ENCODE measurements at regions not wholly inside any gene's neighbourhood (a gene's known extent, or its start where the extent isn't known, plus 50 kb on each side); places are given as distances from the start of the nearest gene placed in this dataset.

- H3K4ac ChIP-seq (replicated peaks; ENCODE audit: insufficient read length, low read depth, low read length): no peak overlapping the region
- TF ChIP-seq USF2 (IDR thresholded peaks at IDR 0.05; ENCODE audit: low read length) (no peak), CBX8 (IDR thresholded peaks at IDR 0.05; ENCODE audit: borderline replicate concordance, low read depth, low read length) (no peak), TBP (IDR thresholded peaks at IDR 0.05; ENCODE audit: low read depth, low read length) (no peak), SP2 (IDR thresholded peaks at IDR 0.05; ENCODE audit: low read length) (no peak), MAX (IDR thresholded peaks at IDR 0.05) (no peak), HDAC6 (IDR thresholded peaks at IDR 0.05; ENCODE audit: low read depth, low read length) (no peak), SP1 (IDR thresholded peaks at IDR 0.05; ENCODE audit: low read depth, low read length) (no peak), SIRT6 (IDR thresholded peaks at IDR 0.05; ENCODE audit: low read length) (no peak), MAFK (IDR thresholded peaks at IDR 0.05; ENCODE audit: low read depth, low read length) (no peak), CTBP2 (IDR thresholded peaks at IDR 0.05; ENCODE audit: borderline replicate concordance, insufficient read depth, insufficient read length, low read length) (no peak)
- no peak overlapping the region for H2BK120ac ChIP-seq (replicated peaks; ENCODE audit: low read depth, low read length)
- H3K79me1 ChIP-seq (ENCODE audit: low read depth, low read length): no peaks in the 10 kb centered on the region
- H3K18ac ChIP-seq (ENCODE audit: extremely low read depth, low read length): no peak overlapping the region
- H3K23ac ChIP-seq (ENCODE audit: insufficient read length): no peak overlapping the region
- no peak overlapping the region for H2AFZ ChIP-seq (ENCODE audit: low read length)
- no peaks in the 10 kb centered on the region for H3K79me2 ChIP-seq (ENCODE audit: control insufficient read depth in 1 of 2, insufficient read depth in 2 of 2, low read length in 2 of 2)
- no peak overlapping the region for H3K56ac ChIP-seq (replicated peaks; ENCODE audit: insufficient read length, low read depth, low read length)
- no peak overlapping the region for H3K4me3 ChIP-seq (ENCODE audit: extremely low read depth in 1 of 4, insufficient read depth in 2 of 4, low read depth in 3 of 4, low read length in 4 of 4)
- H3K9ac ChIP-seq (replicated peaks in 1 of 4; ENCODE audit: extremely low read depth in 1 of 4, low read depth in 3 of 4, low read length in 3 of 4): no peak overlapping the region
- no peak overlapping the region for H2AK5ac ChIP-seq (ENCODE audit: low read depth, low read length)
- H2BK15ac ChIP-seq (ENCODE audit: low read length): no peak overlapping the region
- no peaks in the 10 kb centered on the region for H3K9me3 ChIP-seq (ENCODE audit: insufficient read depth in 2 of 2, low read depth in 1 of 2, low read length in 1 of 2)
- no peak overlapping the region for H2BK20ac ChIP-seq (ENCODE audit: low read length)
- ChIA-PET POLR2A (ENCODE audit: partially characterized antibody) (no interaction called here), CTCF (ENCODE audit: partially characterized antibody) (no interaction called here)
- H3K27ac ChIP-seq (ENCODE audit: low read depth, low read length): no peak overlapping the region
- no peaks in the 10 kb centered on the region for H3K36me3 ChIP-seq (ENCODE audit: control insufficient read depth in 2 of 4, insufficient read depth in 4 of 4, low read length in 3 of 4)
- DNase-seq (ENCODE audit: low read depth in 1 of 2, low spot score in 2 of 2) (no peak), FAIRE-seq (no peak)
- H3K23me2 ChIP-seq (ENCODE audit: low read depth, low read length): no peaks in the 10 kb centered on the region
- H3K4me2 ChIP-seq (ENCODE audit: insufficient read depth in 1 of 2, low read depth in 2 of 2, low read length in 2 of 2): no peak overlapping the region
- H4K20me1 ChIP-seq (replicated peaks in 1 of 2; ENCODE audit: control insufficient read depth in 1 of 2, insufficient read depth in 2 of 2, low read length in 2 of 2): no peaks in the 10 kb centered on the region
- WGBS, 2 experiments (ENCODE audit: extremely low coverage in 1 of 2, insufficient coverage in 1 of 2, insufficient read length in 1 of 2, insufficient replicate concordance in 2 of 2, low coverage in 1 of 2, low lambda C conversion rate in 2 of 2, missing lambda C conversion rate in 1 of 2): 89% methylated on average over 2 of the region's 2 CpGs; no CpG with 5 or more reads in 1 of the 2 experiments
- no peak overlapping the region for H2BK12ac ChIP-seq (ENCODE audit: low read depth, low read length)
- no peak overlapping the region for H4K91ac ChIP-seq (replicated peaks; ENCODE audit: insufficient read length, low read length)
- H2BK5ac ChIP-seq (ENCODE audit: low read depth, low read length): no peak overlapping the region
- no peak overlapping the region for H4K8ac ChIP-seq (ENCODE audit: extremely low read depth, insufficient read depth, low read length)
- no peak overlapping the region for H4K5ac ChIP-seq (ENCODE audit: insufficient read length, low read depth, low read length)
- no peak overlapping the region for H3K14ac ChIP-seq (ENCODE audit: insufficient read length)
- H3K27me3 ChIP-seq (replicated peaks in 1 of 4; ENCODE audit: control insufficient read depth in 3 of 4, extremely low read depth in 1 of 4, insufficient read depth in 3 of 4, low read length in 3 of 4): no peaks in the 10 kb centered on the region
- H3K4me1 ChIP-seq (replicated peaks in 1 of 4; ENCODE audit: control insufficient read depth in 3 of 4, insufficient read depth in 4 of 4, low read length in 3 of 4): no peaks in the 10 kb centered on the region
Observed at GRCh38 chr12:73714655-73715054, 823.0 kb upstream of the ATXN7L3B start.

Measured in H1 (cell line).